ENCODE measurements at regions not wholly inside any gene's neighbourhood (a gene's known extent, or its start where the extent isn't known, plus 50 kb on each side); places are given as distances from the start of the nearest gene placed in this dataset.
"Not testable (repeated sequence)": the region's sequence is repeated elsewhere in the genome, so short reads cannot be mapped to it uniquely, and the experiment has no call there.

GRCh38 chr5:135734956-135735355 is 99.5 kb upstream of the SLC25A48 start:
- TF ChIP-seq EZH2 (IDR thresholded peaks at IDR 0.05; ENCODE audit: borderline replicate concordance, low read length), result not testable (repeated sequence)
- TF ChIP-seq, protein P1, sequence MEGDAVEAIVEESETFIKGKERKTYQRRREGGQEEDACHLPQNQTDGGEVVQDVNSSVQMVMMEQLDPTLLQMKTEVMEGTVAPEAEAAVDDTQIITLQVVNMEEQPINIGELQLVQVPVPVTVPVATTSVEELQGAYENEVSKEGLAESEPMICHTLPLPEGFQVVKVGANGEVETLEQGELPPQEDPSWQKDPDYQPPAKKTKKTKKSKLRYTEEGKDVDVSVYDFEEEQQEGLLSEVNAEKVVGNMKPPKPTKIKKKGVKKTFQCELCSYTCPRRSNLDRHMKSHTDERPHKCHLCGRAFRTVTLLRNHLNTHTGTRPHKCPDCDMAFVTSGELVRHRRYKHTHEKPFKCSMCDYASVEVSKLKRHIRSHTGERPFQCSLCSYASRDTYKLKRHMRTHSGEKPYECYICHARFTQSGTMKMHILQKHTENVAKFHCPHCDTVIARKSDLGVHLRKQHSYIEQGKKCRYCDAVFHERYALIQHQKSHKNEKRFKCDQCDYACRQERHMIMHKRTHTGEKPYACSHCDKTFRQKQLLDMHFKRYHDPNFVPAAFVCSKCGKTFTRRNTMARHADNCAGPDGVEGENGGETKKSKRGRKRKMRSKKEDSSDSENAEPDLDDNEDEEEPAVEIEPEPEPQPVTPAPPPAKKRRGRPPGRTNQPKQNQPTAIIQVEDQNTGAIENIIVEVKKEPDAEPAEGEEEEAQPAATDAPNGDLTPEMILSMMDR (IDR thresholded peaks at IDR 0.05; ENCODE audit: low read length), result not testable (repeated sequence)
